GM12864 (cell line): ENCODE measurements at regions not wholly inside any gene's neighbourhood (a gene's known extent, or its start where the extent isn't known, plus 50 kb on each side); places are given as distances from the start of the nearest gene placed in this dataset.
A peak's percentile ranks its signal among the peaks of the same experiment; 100 is the strongest.
"Not testable (repeated sequence)": the region's sequence is repeated elsewhere in the genome, so short reads cannot be mapped to it uniquely, and the experiment has no call there.

Experiments used
- DNase-seq: peaks from one replicate; pipeline ENCODE4 v3.0.0-alpha.2; 2011; ENCODE audit warnings: low read depth
- H3K4me3 ChIP-seq: 2 replicates; pipeline ENCODE4 v1.5.1; 2011; ENCODE audit warnings: mild to moderate bottlenecking, low read depth, low read length, control low read depth
- CTCF ChIP-seq: IDR thresholded peaks from 2 replicates; pipeline ENCODE4 v1.5.1; 2011; ENCODE audit warnings: low read depth, mild to moderate bottlenecking, moderate library complexity, low read length, control low read depth, inconsistent platforms; ENCODE audit errors: missing control alignments

DNA sequence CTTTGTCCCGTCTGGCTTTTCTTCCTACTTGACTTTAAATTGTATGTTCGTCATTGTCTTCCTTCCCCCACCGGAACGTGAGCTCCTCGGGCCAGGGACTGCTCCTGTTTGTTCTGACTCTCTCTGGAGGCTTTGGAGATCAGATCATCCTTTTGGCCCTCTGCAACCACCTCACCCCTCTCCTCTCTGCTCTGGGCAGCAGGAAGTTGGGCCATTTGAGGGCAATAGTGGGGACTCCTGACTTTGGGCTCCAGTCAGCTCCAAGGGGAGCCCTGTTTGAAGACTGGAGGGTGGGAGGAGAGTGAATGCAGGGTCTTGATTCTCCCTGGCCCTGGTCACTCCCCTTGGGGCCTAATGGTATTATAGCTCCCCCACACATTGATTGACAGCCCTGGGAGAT is 186.3 kb upstream of the B3GAT1 start:
- TF ChIP-seq CTCF = no peak
- no peak overlapping the region for H3K4me3 ChIP-seq
- no peak for DNase-seq

- TF ChIP-seq CTCF = no peak
- H3K4me3 ChIP-seq = no peak overlapping the region
- DNase-seq = no peak
These were observed 185.4 kb upstream of the B3GAT1 start for GRCh38 chr11:134597452-134597851.

DNA sequence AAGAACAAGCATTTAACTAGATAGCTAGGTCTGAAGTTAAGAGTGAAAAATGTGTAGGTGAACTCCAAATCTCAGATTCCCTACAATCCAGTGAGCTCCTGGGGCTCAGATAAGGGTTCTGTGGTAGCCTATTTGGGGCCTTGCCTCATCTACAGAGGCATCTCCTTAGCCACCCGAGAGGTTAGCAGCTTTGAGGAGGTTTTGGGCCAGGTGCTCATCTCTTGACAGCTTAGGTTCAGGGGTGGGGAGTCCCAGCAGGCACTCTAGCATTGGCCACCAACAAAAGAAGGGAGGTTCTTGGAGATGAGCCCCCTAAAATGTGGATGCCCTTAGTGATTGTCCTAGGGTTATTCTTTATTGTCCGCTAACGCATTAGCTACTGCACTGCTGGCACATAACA is 184.4 kb upstream of the B3GAT1 start:
- DNase-seq = no peak
- no peak overlapping the region for H3K4me3 ChIP-seq
- no peak for TF ChIP-seq CTCF

- peak; percentile 13 for DNase-seq
- H3K4me3 ChIP-seq = no peak overlapping the region
- peak; percentile 75 for TF ChIP-seq CTCF
These were observed 180.4 kb upstream of the B3GAT1 start for GRCh38 chr11:134592391-134592990.

DNA sequence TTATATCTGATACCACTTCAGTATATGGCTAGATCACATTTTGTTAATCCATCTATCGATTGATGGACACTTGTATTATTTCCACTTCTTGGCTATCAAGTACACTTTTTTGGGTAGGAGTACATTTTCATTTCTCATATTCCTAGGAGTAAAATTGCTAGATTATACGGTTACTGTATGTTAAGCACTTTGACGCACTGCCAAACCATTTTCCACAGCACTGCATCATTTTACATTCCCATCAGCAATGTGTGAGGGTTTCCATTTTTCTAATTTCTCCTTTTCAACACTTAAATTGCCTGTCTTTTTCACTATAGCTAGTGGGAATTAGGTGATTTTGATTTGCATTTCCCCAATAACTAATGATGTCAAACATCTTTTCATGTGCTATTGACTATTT is 179.3 kb upstream of the B3GAT1 start:
- no peak overlapping the region for H3K4me3 ChIP-seq
- TF ChIP-seq CTCF = no peak
- no peak for DNase-seq

DNA sequence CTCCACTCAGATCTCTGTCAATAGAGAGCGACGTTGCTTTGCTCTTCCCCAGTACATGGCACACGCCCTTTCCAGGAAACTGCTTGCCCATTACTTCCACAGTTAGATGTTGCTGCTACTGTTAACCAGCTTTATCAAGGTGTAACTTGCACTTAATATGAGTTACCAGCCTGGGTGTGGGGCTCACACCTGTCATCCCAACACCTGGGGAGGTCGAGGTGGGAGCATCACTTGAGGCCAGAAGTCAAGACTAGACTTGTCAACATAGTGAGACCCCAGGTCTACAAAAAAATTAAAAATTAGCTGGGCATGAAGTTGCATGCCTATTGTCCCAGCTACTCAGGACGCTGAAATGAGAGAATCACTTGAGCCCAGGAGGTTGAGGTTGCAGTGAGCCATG is 177.1 kb upstream of the B3GAT1 start:
- no peak for TF ChIP-seq CTCF
- no peak overlapping the region for H3K4me3 ChIP-seq
- DNase-seq = no peak

- not testable (repeated sequence) for H3K4me3 ChIP-seq, DNase-seq
These were observed 176.5 kb upstream of the B3GAT1 start for GRCh38 chr11:134588460-134589110.
